Hepatocyte (in vitro differentiated cells): ENCODE measurements at regions not wholly inside any gene's neighbourhood (a gene's known extent, or its start where the extent isn't known, plus 50 kb on each side); places are given as distances from the start of the nearest gene placed in this dataset.

Source experiments
- DNase-seq: peaks from one replicate; pipeline ENCODE4 v3.0.0-alpha.2; 2016; ENCODE audit warnings: low spot score
- H2AFZ ChIP-seq: fragments of 200-600 bp; sonication (generic); 2 replicates; pipeline ENCODE4 v1.6.0; 2016; ENCODE audit warnings: antibody characterized with exemption, mild to moderate bottlenecking
- H3K27ac ChIP-seq: fragments of 200-600 bp; sonication (generic); 2 replicates; pipeline ENCODE4 v1.5.1; 2016; ENCODE audit warnings: mild to moderate bottlenecking
- H3K27me3 ChIP-seq: fragments of 200-600 bp; sonication (generic); 2 replicates; pipeline ENCODE4 v1.6.1; 2016
- H3K36me3 ChIP-seq: fragments of 200-600 bp; sonication (generic); replicated peaks from 2 replicates; pipeline ENCODE4 v1.5.1; 2016; ENCODE audit warnings: low read depth; ENCODE audit not compliant: insufficient read depth
- H3K4me1 ChIP-seq: fragments of 200-600 bp; sonication (generic); 2 replicates; pipeline ENCODE4 v1.5.1; 2016; ENCODE audit warnings: mild to moderate bottlenecking, moderate library complexity; ENCODE audit not compliant: insufficient read depth
- H3K4me2 ChIP-seq: fragments of 200-600 bp; sonication (generic); 2 replicates; pipeline ENCODE4 v1.6.0; 2016
- H3K4me3 ChIP-seq: fragments of 200-600 bp; sonication (generic); 2 replicates; pipeline ENCODE4 v1.5.1; 2016; ENCODE audit warnings: mild to moderate bottlenecking
- H3K79me2 ChIP-seq: fragments of 200-600 bp; sonication (generic); 2 replicates; pipeline ENCODE4 v1.6.0; 2017; ENCODE audit warnings: mild to moderate bottlenecking
- H3K9me2 ChIP-seq: fragments of 200-600 bp; sonication (generic); replicated peaks from 2 replicates; pipeline ENCODE4 v1.6.0; 2017; ENCODE audit warnings: mild to moderate bottlenecking; ENCODE audit not compliant: insufficient read depth
- H3K9me3 ChIP-seq: fragments of 200-600 bp; sonication (generic); 2 replicates; pipeline ENCODE4 v1.5.1; 2016; ENCODE audit warnings: low read depth, mild to moderate bottlenecking
- H4K20me1 ChIP-seq: fragments of 200-600 bp; sonication (generic); 2 replicates; pipeline ENCODE4 v1.6.0; 2016; ENCODE audit warnings: mild to moderate bottlenecking; ENCODE audit not compliant: insufficient read depth, poor library complexity, severe bottlenecking
- EZH2 ChIP-seq: fragments of 200-600 bp; sonication (generic); IDR thresholded peaks from 2 replicates; pipeline ENCODE4 v1.6.1; 2016; ENCODE audit warnings: antibody characterized with exemption, mild to moderate bottlenecking, borderline replicate concordance
- EZH2phosphoT487 ChIP-seq: fragments of 200-600 bp; sonication (generic); IDR thresholded peaks from one replicate; pipeline ENCODE4 v1.6.1; 2018; ENCODE audit warnings: antibody characterized with exemption, mild to moderate bottlenecking, low read depth, moderate library complexity; ENCODE audit not compliant: unreplicated experiment, severe bottlenecking
- WGBS: methylation state at CpG from one replicate; pipeline ENCODE4 v1.1.6; 2016; ENCODE audit warnings: low lambda C conversion rate; ENCODE audit errors: missing lambda C conversion rate; 5-methylcytosine and 5-hydroxymethylcytosine counted together
- TF ChIP-seq, protein P1 (sequence below): fragments of 200-600 bp; sonication (generic); IDR thresholded peaks from 2 replicates; pipeline ENCODE4 v1.5.1; 2016; ENCODE audit warnings: antibody characterized with exemption, mild to moderate bottlenecking; ENCODE audit not compliant: poor library complexity

DNA sequence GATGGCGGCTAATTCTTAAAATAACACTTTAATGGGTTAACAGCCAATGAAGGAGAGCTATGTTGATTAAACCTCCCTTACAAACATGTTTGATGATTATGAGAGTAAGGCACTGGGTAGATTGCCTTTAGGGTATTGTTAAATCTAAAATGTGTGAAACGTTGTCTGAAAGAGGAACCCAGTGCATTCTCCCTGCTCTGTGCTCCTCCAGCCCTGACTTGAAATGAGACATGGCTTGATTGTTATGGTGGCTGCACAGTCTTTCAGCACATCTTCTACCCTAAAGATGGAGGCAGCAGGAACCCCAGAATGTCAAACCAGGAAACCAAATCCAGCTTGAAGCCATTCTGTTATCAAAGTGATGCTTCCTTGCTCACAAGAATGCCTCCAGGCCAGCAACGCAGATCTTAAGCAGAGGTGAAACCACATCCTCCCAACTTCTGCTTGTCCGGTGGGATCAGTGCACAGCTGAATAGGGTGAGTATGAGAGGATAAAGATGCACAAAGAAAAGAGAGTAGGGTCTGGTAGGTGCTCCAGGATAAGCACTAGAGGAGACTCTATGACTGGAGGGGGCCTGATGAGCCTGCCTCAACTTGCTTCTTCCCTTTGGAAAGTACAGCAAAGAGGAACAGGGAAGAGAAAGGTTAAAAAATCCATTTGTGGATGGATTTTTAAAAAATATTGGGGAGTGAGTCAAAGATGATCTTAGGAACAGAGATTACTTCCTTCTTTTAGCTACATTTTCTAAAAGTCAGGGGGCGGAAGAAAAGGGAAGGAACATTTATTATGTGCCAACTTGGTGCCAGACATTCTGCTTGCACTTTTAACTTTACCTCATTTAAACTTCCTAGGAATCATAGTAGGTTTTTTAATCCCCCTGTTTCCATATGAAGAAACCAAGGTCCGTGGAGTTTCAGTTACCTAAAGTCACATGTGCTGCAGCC, 523.0 kb downstream of the TXNL1 start:
- no peak for DNase-seq
- H3K4me2 ChIP-seq, result no peak overlapping the region
- no peaks in the 10 kb centered on the region for H3K9me3 ChIP-seq
- H3K79me2 ChIP-seq, result no peaks in the 10 kb centered on the region
- H4K20me1 ChIP-seq, result no peaks in the 10 kb centered on the region
- TF ChIP-seq EZH2 (no peak), EZH2phosphoT487 (no peak)
- TF ChIP-seq, protein P1, sequence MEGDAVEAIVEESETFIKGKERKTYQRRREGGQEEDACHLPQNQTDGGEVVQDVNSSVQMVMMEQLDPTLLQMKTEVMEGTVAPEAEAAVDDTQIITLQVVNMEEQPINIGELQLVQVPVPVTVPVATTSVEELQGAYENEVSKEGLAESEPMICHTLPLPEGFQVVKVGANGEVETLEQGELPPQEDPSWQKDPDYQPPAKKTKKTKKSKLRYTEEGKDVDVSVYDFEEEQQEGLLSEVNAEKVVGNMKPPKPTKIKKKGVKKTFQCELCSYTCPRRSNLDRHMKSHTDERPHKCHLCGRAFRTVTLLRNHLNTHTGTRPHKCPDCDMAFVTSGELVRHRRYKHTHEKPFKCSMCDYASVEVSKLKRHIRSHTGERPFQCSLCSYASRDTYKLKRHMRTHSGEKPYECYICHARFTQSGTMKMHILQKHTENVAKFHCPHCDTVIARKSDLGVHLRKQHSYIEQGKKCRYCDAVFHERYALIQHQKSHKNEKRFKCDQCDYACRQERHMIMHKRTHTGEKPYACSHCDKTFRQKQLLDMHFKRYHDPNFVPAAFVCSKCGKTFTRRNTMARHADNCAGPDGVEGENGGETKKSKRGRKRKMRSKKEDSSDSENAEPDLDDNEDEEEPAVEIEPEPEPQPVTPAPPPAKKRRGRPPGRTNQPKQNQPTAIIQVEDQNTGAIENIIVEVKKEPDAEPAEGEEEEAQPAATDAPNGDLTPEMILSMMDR, result no peak
- no peak overlapping the region for H3K4me3 ChIP-seq
- H2AFZ ChIP-seq, result no peak overlapping the region
- H3K9me2 ChIP-seq, result no peaks in the 10 kb centered on the region
- no peaks in the 10 kb centered on the region for H3K36me3 ChIP-seq
- H3K27me3 ChIP-seq, result no peaks in the 10 kb centered on the region
- H3K27ac ChIP-seq, result no peak overlapping the region
- H3K4me1 ChIP-seq, result no peaks in the 10 kb centered on the region
- 84% methylated on average over 6 of the region's 6 CpGs for WGBS

DNA sequence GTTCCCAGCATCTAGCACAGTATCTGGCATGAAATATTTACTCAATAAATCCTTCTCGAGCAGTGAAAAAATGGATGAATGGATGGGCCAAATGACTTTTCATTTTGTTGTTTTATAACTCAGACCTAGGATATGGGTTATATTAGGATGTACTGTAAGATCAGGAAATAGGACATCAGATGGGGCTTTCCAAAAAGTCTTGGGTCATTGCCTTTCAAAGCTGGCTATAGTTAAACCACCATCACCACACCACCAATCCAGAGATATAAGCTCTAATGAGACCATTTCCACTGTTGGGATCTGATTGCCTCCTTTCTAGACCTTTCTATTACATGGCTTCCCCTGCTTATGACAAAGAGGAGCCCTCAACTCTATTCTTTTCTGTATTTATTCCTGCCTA, 525.0 kb upstream of the TCF4 start:
- no peak for DNase-seq
- H3K4me3 ChIP-seq, result no peak overlapping the region
- no peak overlapping the region for H2AFZ ChIP-seq
- 96% methylated on average over 1 of the region's 1 CpG for WGBS
- TF ChIP-seq, protein P1, result no peak
- no peak for TF ChIP-seq EZH2
- TF ChIP-seq EZH2phosphoT487, result no peak
- H3K4me1 ChIP-seq, result peaks cover 4% of the 10 kb centered on the region
- no peaks in the 10 kb centered on the region for H4K20me1 ChIP-seq
- no peak overlapping the region for H3K27ac ChIP-seq
- H3K9me2 ChIP-seq, result no peaks in the 10 kb centered on the region
- H3K36me3 ChIP-seq, result no peaks in the 10 kb centered on the region
- no peaks in the 10 kb centered on the region for H3K79me2 ChIP-seq
- no peaks in the 10 kb centered on the region for H3K9me3 ChIP-seq
- no peak overlapping the region for H3K4me2 ChIP-seq
- no peaks in the 10 kb centered on the region for H3K27me3 ChIP-seq

DNA sequence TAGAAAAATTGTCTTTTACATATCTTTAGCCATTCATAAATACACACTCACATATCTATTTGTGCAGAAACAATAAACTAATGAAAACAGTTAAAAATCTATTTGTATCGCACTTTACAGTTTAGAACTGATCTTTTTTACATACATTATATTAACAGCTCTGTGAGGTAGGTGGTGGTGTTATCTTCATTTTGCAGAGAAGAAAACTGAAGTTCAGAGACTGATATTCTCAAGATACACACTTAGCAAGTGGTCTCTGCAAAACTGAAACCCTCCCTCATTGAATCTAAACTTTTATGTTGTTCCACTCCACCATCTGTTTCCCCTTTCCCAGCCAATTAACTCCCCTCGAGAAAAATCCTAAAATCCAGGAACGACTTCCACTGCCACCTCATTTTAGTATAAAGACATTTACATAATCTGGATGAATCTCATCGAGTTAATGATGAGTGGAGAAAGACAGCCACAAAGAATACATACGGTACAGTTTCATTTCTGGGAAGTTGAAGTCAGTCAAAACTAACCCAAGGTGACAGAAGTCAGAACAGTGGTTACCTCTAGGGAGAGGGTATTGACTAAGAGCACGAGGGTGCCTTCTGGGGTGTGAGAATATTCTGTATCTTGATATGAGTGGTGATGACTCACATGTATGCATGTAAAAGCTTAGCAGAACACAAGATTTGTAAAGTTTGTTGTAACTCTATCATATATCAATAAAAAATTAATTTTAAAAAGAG, 524.2 kb upstream of the TCF4 start:
- no peaks in the 10 kb centered on the region for H3K36me3 ChIP-seq
- 63% methylated on average over 6 of the region's 6 CpGs for WGBS
- no peak overlapping the region for H3K4me2 ChIP-seq
- H3K4me3 ChIP-seq, result no peak overlapping the region
- no peak overlapping the region for H3K27ac ChIP-seq
- TF ChIP-seq EZH2phosphoT487 (no peak), EZH2 (no peak)
- TF ChIP-seq, protein P1, result no peak
- H2AFZ ChIP-seq, result no peak overlapping the region
- no peaks in the 10 kb centered on the region for H3K27me3 ChIP-seq
- no peaks in the 10 kb centered on the region for H4K20me1 ChIP-seq
- H3K9me2 ChIP-seq, result no peaks in the 10 kb centered on the region
- H3K79me2 ChIP-seq, result no peaks in the 10 kb centered on the region
- peaks cover 11% of the 10 kb centered on the region for H3K4me1 ChIP-seq
- no peak for DNase-seq
- no peaks in the 10 kb centered on the region for H3K9me3 ChIP-seq
